ENCODE measurements at regions not wholly inside any gene's neighbourhood (a gene's known extent, or its start where the extent isn't known, plus 50 kb on each side); places are given as distances from the start of the nearest gene placed in this dataset.

GRCh38 chr18:73509460-73509859, 638.2 kb downstream of the FBXO15 start:
- DNase-seq: no peak

- no peak for DNase-seq
Observed at GRCh38 chr18:73503326-73503725, 635.5 kb upstream of the NETO1 start.

- DNase-seq: no peak
Observed at GRCh38 chr18:73487966-73488365, 620.2 kb upstream of the NETO1 start.

GRCh38 chr18:73485166-73485565, 617.4 kb upstream of the NETO1 start:
- no peak for DNase-seq

GRCh38 chr18:73482901-73483300, 615.1 kb upstream of the NETO1 start:
- no peak for DNase-seq

- no peak for DNase-seq
Observed at GRCh38 chr18:73479477-73479876, 611.7 kb upstream of the NETO1 start.

GRCh38 chr18:73478191-73478590, 610.4 kb upstream of the NETO1 start:
- DNase-seq: no peak

- no peak for DNase-seq
Observed at GRCh38 chr18:73476031-73476430, 608.2 kb upstream of the NETO1 start.

- no peak for DNase-seq
Observed at GRCh38 chr18:73462092-73462491, 594.3 kb upstream of the NETO1 start.

- DNase-seq: no peak
Observed at GRCh38 chr18:73461780-73462059, 593.9 kb upstream of the NETO1 start.

GRCh38 chr18:73461038-73461779, 593.4 kb upstream of the NETO1 start:
- no peak for DNase-seq

- no peak for DNase-seq
Observed at GRCh38 chr18:73458186-73458964, 590.6 kb upstream of the NETO1 start.

GRCh38 chr18:73456643-73457042, 588.9 kb upstream of the NETO1 start:
- DNase-seq: no peak

- DNase-seq: no peak
Observed at GRCh38 chr18:73452866-73453265, 585.1 kb upstream of the NETO1 start.

- DNase-seq: no peak
Observed at GRCh38 chr18:73446502-73446901, 578.7 kb upstream of the NETO1 start.

GRCh38 chr18:73431620-73432019, 563.8 kb upstream of the NETO1 start:
- no peak for DNase-seq

- DNase-seq: no peak
Observed at GRCh38 chr18:73421010-73421409, 553.2 kb upstream of the NETO1 start.

- DNase-seq: no peak
Observed at GRCh38 chr18:73419531-73419930, 551.7 kb upstream of the NETO1 start.

- DNase-seq: no peak
Observed at GRCh38 chr18:73414598-73414997, 546.8 kb upstream of the NETO1 start.

- DNase-seq: no peak
Observed at GRCh38 chr18:73414069-73414468, 546.3 kb upstream of the NETO1 start.

GRCh38 chr18:73409242-73409641, 541.5 kb upstream of the NETO1 start:
- DNase-seq: no peak

GRCh38 chr18:73408469-73408868, 540.7 kb upstream of the NETO1 start:
- no peak for DNase-seq

GRCh38 chr18:73407506-73407905, 539.7 kb upstream of the NETO1 start:
- no peak for DNase-seq

- DNase-seq: no peak
Observed at GRCh38 chr18:73384246-73384645, 516.5 kb upstream of the NETO1 start.

GRCh38 chr18:73381699-73382036, 513.9 kb upstream of the NETO1 start:
- no peak for DNase-seq
